ENCODE measurements at regions not wholly inside any gene's neighbourhood (a gene's known extent, or its start where the extent isn't known, plus 50 kb on each side); places are given as distances from the start of the nearest gene placed in this dataset.

DNA sequence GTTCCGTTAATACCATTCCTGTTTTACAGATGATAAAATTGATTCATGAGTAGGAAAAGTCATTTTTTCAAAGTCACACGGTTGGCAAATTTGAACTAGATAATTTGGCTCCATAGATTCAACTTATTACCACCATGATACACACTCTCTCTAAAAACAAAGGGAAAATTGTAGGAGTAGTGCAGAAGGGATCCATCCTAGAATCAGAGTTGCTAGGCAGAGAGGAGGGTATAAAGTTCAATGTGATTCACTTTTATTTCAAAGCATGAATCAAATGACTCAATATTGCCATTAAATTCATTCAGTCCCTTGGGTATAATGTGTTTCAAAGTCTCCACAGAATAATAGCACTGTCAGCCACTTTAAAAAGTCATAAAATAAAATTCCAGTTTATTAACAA lies 747.2 kb upstream of the ACO1 start:
- TF ChIP-seq, protein P1, sequence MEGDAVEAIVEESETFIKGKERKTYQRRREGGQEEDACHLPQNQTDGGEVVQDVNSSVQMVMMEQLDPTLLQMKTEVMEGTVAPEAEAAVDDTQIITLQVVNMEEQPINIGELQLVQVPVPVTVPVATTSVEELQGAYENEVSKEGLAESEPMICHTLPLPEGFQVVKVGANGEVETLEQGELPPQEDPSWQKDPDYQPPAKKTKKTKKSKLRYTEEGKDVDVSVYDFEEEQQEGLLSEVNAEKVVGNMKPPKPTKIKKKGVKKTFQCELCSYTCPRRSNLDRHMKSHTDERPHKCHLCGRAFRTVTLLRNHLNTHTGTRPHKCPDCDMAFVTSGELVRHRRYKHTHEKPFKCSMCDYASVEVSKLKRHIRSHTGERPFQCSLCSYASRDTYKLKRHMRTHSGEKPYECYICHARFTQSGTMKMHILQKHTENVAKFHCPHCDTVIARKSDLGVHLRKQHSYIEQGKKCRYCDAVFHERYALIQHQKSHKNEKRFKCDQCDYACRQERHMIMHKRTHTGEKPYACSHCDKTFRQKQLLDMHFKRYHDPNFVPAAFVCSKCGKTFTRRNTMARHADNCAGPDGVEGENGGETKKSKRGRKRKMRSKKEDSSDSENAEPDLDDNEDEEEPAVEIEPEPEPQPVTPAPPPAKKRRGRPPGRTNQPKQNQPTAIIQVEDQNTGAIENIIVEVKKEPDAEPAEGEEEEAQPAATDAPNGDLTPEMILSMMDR (IDR thresholded peaks at IDR 0.05), result no peak
- no peak for TF ChIP-seq POLR2A (IDR thresholded peaks at IDR 0.05)

Measured in right lobe of liver (tissue), 4 donors.